ENCODE measurements at regions not wholly inside any gene's neighbourhood (a gene's known extent, or its start where the extent isn't known, plus 50 kb on each side); places are given as distances from the start of the nearest gene placed in this dataset.

GRCh38 chr3:190716211-190716610 is 146.3 kb downstream of the GMNC start:
- ATAC-seq (no peak), DNase-seq (no peak)
- intact Hi-C loops (cut with DNase I): no loop called here
- 18 to 28% (median 23%) methylated on average over 2 of the region's 2 CpGs for WGBS, 3 donors
- TF ChIP-seq CTCF (IDR thresholded peaks at IDR 0.05): no peak
- Histone ChIP-seq H3K9me3 (no peaks in the 10 kb centered on the region), H3K27me3 (ENCODE audit: insufficient read depth in 3 of 3, low read length in 2 of 3) (no peaks in the 10 kb centered on the region), H3K36me3 (ENCODE audit: insufficient read depth in 1 of 2, low read depth in 1 of 2) (no peaks in the 10 kb centered on the region), H3K27ac (no peak overlapping the region), H3K4me3 (no peak overlapping the region), H3K4me1 (no peaks in the 10 kb centered on the region)

- no peak overlapping the region for H3K4me3 ChIP-seq
- 87 to 89% (median 87%) methylated on average over 3 of the region's 3 CpGs for WGBS, 3 donors
- ATAC-seq (no peak), DNase-seq (no peak)
- no peak for TF ChIP-seq CTCF (IDR thresholded peaks at IDR 0.05)
- no peaks in the 10 kb centered on the region for H3K9me3 ChIP-seq
- no peak overlapping the region for H3K27ac ChIP-seq
- H3K4me1 ChIP-seq: no peaks in the 10 kb centered on the region
- no peaks in the 10 kb centered on the region for H3K27me3 ChIP-seq (ENCODE audit: insufficient read depth in 3 of 3, low read length in 2 of 3)
- H3K36me3 ChIP-seq (ENCODE audit: insufficient read depth in 1 of 2, low read depth in 1 of 2): no peaks in the 10 kb centered on the region
- intact Hi-C loops (cut with DNase I): no loop called here
These were observed 151.8 kb downstream of the GMNC start for GRCh38 chr3:190710723-190711122.

- Histone ChIP-seq H3K4me1 (no peaks in the 10 kb centered on the region), H3K27ac (no peak overlapping the region), H3K9me3 (no peaks in the 10 kb centered on the region), H3K4me3 (no peak overlapping the region), H3K27me3 (ENCODE audit: insufficient read depth in 3 of 3, low read length in 2 of 3) (no peaks in the 10 kb centered on the region), H3K36me3 (ENCODE audit: insufficient read depth in 1 of 2, low read depth in 1 of 2) (no peaks in the 10 kb centered on the region)
- DNase-seq: no peak
- WGBS, 3 donors: 40 to 56% (median 46%) methylated on average over 2 of the region's 2 CpGs
- ATAC-seq: no peak
- intact Hi-C loops (cut with DNase I): loop anchor here in 1 of 2 donors (10.0 kb wide), 1 partner anchor 345 kb away; no protein-coding TSS in a partner anchor
- TF ChIP-seq CTCF (IDR thresholded peaks at IDR 0.05): no peak
These were observed 153.1 kb downstream of the GMNC start for GRCh38 chr3:190709351-190709773.
